GM12865 (cell line): ENCODE measurements at regions not wholly inside any gene's neighbourhood (a gene's known extent, or its start where the extent isn't known, plus 50 kb on each side); places are given as distances from the start of the nearest gene placed in this dataset.
A peak's percentile ranks its signal among the peaks of the same experiment; 100 is the strongest.

Source experiments
- DNase-seq: peaks from one replicate; pipeline ENCODE4 v3.0.0; 2010; ENCODE audit warnings: low read depth
- H3K4me3 ChIP-seq: 2 replicates; pipeline ENCODE4 v1.5.1; 2011; ENCODE audit warnings: mild to moderate bottlenecking, low read depth, low read length, control low read depth
- TF ChIP-seq, protein P1 (sequence below): IDR thresholded peaks from 2 replicates; pipeline ENCODE4 v1.5.1; 2011; ENCODE audit warnings: low read length, control low read depth, low read depth, inconsistent platforms; ENCODE audit not compliant: insufficient read depth; ENCODE audit errors: missing control alignments

- DNase-seq = no peak
- no peak overlapping the region for H3K4me3 ChIP-seq
- TF ChIP-seq, protein P1, sequence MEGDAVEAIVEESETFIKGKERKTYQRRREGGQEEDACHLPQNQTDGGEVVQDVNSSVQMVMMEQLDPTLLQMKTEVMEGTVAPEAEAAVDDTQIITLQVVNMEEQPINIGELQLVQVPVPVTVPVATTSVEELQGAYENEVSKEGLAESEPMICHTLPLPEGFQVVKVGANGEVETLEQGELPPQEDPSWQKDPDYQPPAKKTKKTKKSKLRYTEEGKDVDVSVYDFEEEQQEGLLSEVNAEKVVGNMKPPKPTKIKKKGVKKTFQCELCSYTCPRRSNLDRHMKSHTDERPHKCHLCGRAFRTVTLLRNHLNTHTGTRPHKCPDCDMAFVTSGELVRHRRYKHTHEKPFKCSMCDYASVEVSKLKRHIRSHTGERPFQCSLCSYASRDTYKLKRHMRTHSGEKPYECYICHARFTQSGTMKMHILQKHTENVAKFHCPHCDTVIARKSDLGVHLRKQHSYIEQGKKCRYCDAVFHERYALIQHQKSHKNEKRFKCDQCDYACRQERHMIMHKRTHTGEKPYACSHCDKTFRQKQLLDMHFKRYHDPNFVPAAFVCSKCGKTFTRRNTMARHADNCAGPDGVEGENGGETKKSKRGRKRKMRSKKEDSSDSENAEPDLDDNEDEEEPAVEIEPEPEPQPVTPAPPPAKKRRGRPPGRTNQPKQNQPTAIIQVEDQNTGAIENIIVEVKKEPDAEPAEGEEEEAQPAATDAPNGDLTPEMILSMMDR = no peak
Observed at GRCh38 chr11:81098471-81098870, 1635.2 kb downstream of the FAM181B start.

DNA sequence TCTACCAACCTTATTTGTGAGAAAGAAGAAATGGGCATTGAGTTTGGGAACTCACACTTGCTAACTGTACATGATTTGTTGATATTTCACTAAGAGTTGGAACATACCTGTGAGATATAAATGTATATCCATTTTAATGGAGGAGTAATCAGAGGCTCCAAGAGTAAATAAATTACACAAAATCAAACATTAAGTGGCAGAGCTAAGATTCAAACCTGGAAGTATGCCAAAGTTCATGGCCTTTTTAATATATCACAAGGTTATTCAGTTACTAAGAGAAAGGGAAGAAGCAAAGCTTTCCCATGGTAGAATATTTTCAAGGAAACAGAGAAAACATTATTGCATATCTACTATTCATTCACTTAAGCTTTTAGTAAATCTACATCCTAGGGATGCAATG, 1641.1 kb downstream of the FAM181B start:
- DNase-seq = no peak
- no peak overlapping the region for H3K4me3 ChIP-seq
- TF ChIP-seq, protein P1 = no peak

GRCh38 chr11:81089242-81089641, 1644.4 kb downstream of the FAM181B start:
- no peak overlapping the region for H3K4me3 ChIP-seq
- TF ChIP-seq, protein P1 = no peak
- no peak for DNase-seq

GRCh38 chr11:81080476-81080875, 1639.6 kb upstream of the TENM4 start:
- TF ChIP-seq, protein P1 = no peak
- no peak for DNase-seq
- H3K4me3 ChIP-seq = no peak overlapping the region

DNA sequence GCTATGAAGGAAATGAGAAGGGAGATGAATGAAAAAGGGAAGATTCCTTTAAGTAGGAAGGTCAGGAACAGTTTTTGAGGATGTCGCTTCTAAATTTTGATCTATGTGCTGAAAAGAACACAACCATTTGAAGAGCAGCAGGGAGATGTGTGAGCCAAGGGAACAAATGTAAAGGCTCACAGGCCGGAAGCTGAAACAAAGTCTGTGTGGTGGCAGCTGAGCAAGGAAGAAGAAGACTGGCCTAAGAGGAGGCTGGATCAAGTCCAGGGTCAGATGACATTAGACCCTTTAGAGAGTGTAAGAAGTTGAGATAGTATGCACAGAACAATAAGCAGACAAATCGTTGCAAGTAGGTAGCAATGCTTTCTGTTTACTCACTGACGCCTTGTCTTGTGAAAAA, 1631.4 kb upstream of the TENM4 start:
- TF ChIP-seq, protein P1 = no peak
- H3K4me3 ChIP-seq = no peak overlapping the region
- DNase-seq = no peak

DNA sequence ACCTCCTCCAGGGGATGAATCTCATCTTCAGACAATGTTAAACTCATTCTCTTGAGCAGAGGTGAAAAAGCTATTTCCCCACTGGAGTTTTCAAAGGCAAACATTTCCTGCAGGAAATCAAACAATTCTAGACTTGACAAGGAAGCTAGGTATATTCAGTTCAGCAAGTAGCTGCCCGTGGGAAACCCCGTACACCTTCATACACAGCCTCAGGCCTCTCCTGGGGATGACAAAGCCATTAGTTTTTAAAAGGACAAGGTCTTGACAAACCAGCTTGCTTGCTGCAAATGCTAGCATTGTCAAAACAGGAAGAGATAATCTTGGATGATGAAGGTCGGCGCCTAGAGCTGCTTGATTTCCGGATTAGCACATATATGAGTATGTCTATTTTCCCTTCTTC, 1630.8 kb upstream of the TENM4 start:
- no peak overlapping the region for H3K4me3 ChIP-seq
- TF ChIP-seq, protein P1 = no peak
- no peak for DNase-seq

DNA sequence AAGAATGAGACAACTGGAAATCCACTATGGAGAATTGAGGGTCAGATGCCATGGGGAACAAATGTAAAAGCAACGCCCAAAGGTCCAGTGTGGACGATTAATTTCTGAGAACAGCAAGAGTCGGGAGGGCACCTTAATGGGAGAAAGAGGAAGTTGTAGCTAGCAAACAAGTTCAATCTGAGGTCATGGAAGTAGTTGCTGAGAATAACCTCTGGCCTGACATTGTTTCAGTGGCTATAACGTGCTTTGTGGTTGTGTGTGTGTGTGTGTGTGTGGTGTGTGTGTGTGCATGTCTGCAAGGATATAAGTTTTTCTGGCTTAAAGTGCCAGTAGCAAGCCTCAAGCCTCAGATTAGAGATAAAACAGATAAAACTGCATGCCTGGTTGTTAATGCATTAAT, 1630.1 kb upstream of the TENM4 start:
- TF ChIP-seq, protein P1 = no peak
- peak; percentile 68 for DNase-seq
- no peak overlapping the region for H3K4me3 ChIP-seq
